Uterus (tissue), 3 donors: ENCODE measurements at regions not wholly inside any gene's neighbourhood (a gene's known extent, or its start where the extent isn't known, plus 50 kb on each side); places are given as distances from the start of the nearest gene placed in this dataset.

Experiments
- DNase-seq, 2 donors: peaks; one replicate each; pipeline ENCODE4 v3.0.0-alpha.2; 2019 to 2020
- H3K27ac ChIP-seq, 2 donors: fragments of 200-600 bp; sonication (generic); 1 replicate in 1 of 2; 2 replicates in 1 of 2; pipeline ENCODE4 v1.5.1; 2016 to 2018
- H3K27me3 ChIP-seq, 2 donors: fragments of 200-600 bp; sonication (generic); one replicate each; pipeline ENCODE4 v1.5.1; 2018 to 2019; ENCODE audit warnings: control low read depth in 1 of 2
- H3K36me3 ChIP-seq, 2 donors: fragments of 200-600 bp; sonication (generic); one replicate each; pipeline ENCODE4 v1.5.1; 2019; ENCODE audit warnings: control low read depth in 1 of 2
- H3K4me1 ChIP-seq, 2 donors: fragments of 200-600 bp; sonication (generic); one replicate each; pipeline ENCODE4 v1.5.1; 2018 to 2019; ENCODE audit warnings: control low read depth in 1 of 2
- H3K4me3 ChIP-seq, 2 donors: fragments of 200-600 bp; sonication (generic); 1 replicate in 1 of 2; 2 replicates in 1 of 2; pipeline ENCODE4 v1.5.1; 2018 to 2019; ENCODE audit warnings: mild to moderate bottlenecking in 1 of 2
- H3K9me3 ChIP-seq, 2 donors: fragments of 200-600 bp; sonication (generic); one replicate each; pipeline ENCODE4 v1.5.1; 2019; ENCODE audit warnings: control low read depth in 1 of 2
- POLR2A ChIP-seq, 2 donors: fragments of 450-650 bp; IDR thresholded peaks; one replicate each; pipeline ENCODE4 v1.6.1; 2016; ENCODE audit warnings: antibody characterized with exemption in 2 of 2, mild to moderate bottlenecking in 1 of 2, moderate library complexity in 1 of 2
- intact Hi-C: fragments of 100-400 bp; cut with DNase I; formaldehyde crosslinking; loops from one replicate; pipeline ENCODE4 v1.15.1; 2023; ENCODE audit warnings: low total_unique reads
- TF ChIP-seq, protein P1 (sequence below), 4 experiments: fragments of 200-600 bp in 2 of 4; fragments of 450-650 bp in 2 of 4; sonication (generic) in 2 of 4; IDR thresholded peaks; one replicate each; pipeline ENCODE4 v1.5.1; 2016 to 2019; ENCODE audit warnings: antibody characterized with exemption in 4 of 4, mild to moderate bottlenecking in 2 of 4, moderate library complexity in 1 of 4
- donor health status: DM: yes; HTN: yes; CAD: no.

DNA sequence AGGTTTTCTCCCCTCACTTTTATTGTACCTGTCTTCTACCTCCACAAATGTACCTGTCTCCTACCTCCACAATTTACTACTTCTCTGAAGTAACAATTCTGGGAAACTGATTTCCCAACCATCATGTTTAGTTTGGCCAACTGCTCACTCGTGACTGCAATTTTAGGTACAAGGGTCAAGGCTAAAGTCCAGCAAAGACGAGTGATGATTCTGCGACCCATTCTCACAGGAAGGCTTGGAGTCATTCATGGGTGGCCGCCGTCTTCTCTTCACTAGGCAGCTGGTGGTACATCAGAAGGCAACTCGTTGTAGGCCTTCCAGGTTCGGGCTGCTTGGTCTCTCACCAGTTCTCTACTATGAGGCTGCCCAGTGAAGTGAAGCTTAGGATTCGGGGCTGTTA is 483.8 kb upstream of the JARID2 start:
- Histone ChIP-seq H3K9me3 (no peaks in the 10 kb centered on the region), H3K4me1 (no peaks in the 10 kb centered on the region), H3K36me3 (no peaks in the 10 kb centered on the region), H3K27ac (no peak overlapping the region), H3K4me3 (no peak overlapping the region), H3K27me3 (no peaks in the 10 kb centered on the region)
- no peak for DNase-seq
- TF ChIP-seq, protein P1, sequence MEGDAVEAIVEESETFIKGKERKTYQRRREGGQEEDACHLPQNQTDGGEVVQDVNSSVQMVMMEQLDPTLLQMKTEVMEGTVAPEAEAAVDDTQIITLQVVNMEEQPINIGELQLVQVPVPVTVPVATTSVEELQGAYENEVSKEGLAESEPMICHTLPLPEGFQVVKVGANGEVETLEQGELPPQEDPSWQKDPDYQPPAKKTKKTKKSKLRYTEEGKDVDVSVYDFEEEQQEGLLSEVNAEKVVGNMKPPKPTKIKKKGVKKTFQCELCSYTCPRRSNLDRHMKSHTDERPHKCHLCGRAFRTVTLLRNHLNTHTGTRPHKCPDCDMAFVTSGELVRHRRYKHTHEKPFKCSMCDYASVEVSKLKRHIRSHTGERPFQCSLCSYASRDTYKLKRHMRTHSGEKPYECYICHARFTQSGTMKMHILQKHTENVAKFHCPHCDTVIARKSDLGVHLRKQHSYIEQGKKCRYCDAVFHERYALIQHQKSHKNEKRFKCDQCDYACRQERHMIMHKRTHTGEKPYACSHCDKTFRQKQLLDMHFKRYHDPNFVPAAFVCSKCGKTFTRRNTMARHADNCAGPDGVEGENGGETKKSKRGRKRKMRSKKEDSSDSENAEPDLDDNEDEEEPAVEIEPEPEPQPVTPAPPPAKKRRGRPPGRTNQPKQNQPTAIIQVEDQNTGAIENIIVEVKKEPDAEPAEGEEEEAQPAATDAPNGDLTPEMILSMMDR (IDR thresholded peaks at IDR 0.05): no peak
- no peak for TF ChIP-seq POLR2A (IDR thresholded peaks at IDR 0.05)
- intact Hi-C loops: no loop called here

- H3K27ac ChIP-seq: no peak overlapping the region
- DNase-seq: no peak
- intact Hi-C loops: no loop called here
- H3K4me3 ChIP-seq: no peak overlapping the region
- H3K4me1 ChIP-seq: no peaks in the 10 kb centered on the region
- no peaks in the 10 kb centered on the region for H3K9me3 ChIP-seq
- no peaks in the 10 kb centered on the region for H3K36me3 ChIP-seq
- TF ChIP-seq, protein P1 (IDR thresholded peaks at IDR 0.05): no peak
- TF ChIP-seq POLR2A (IDR thresholded peaks at IDR 0.05): no peak
- H3K27me3 ChIP-seq: no peaks in the 10 kb centered on the region
Measured at GRCh38 chr6:14763139-14763538, 482.7 kb upstream of the JARID2 start.

GRCh38 chr6:14763616-14764015 is 482.3 kb upstream of the JARID2 start:
- no peak for DNase-seq
- no peak overlapping the region for H3K27ac ChIP-seq
- no peaks in the 10 kb centered on the region for H3K27me3 ChIP-seq
- intact Hi-C loops: no loop called here
- no peak overlapping the region for H3K4me3 ChIP-seq
- TF ChIP-seq POLR2A (IDR thresholded peaks at IDR 0.05): no peak
- TF ChIP-seq, protein P1 (IDR thresholded peaks at IDR 0.05): no peak
- no peaks in the 10 kb centered on the region for H3K36me3 ChIP-seq
- H3K9me3 ChIP-seq: no peaks in the 10 kb centered on the region
- no peaks in the 10 kb centered on the region for H3K4me1 ChIP-seq

GRCh38 chr6:14765106-14765505 is 480.8 kb upstream of the JARID2 start:
- intact Hi-C loops: no loop called here
- no peaks in the 10 kb centered on the region for H3K27me3 ChIP-seq

GRCh38 chr6:14765721-14766390 is 480.0 kb upstream of the JARID2 start:
- H3K4me3 ChIP-seq: no peak overlapping the region
- H3K36me3 ChIP-seq: no peaks in the 10 kb centered on the region
- no peaks in the 10 kb centered on the region for H3K4me1 ChIP-seq
- H3K9me3 ChIP-seq: no peaks in the 10 kb centered on the region
- intact Hi-C loops: no loop called here
- H3K27me3 ChIP-seq: no peaks in the 10 kb centered on the region
- H3K27ac ChIP-seq: no peak overlapping the region
- TF ChIP-seq POLR2A (IDR thresholded peaks at IDR 0.05): no peak
- TF ChIP-seq, protein P1 (IDR thresholded peaks at IDR 0.05): no peak
- no peak for DNase-seq

More at GRCh38 chr6:14765106-14765505, 480.8 kb upstream of the JARID2 start:
- H3K36me3 ChIP-seq: no peaks in the 10 kb centered on the region
- no peaks in the 10 kb centered on the region for H3K4me1 ChIP-seq
- no peak overlapping the region for H3K4me3 ChIP-seq
- no peak for TF ChIP-seq POLR2A (IDR thresholded peaks at IDR 0.05)
- TF ChIP-seq, protein P1 (IDR thresholded peaks at IDR 0.05): no peak
- no peak overlapping the region for H3K27ac ChIP-seq
- no peak for DNase-seq
- H3K9me3 ChIP-seq: no peaks in the 10 kb centered on the region
